OCI-LY7 (cell line): ENCODE measurements at regions not wholly inside any gene's neighbourhood (a gene's known extent, or its start where the extent isn't known, plus 50 kb on each side); places are given as distances from the start of the nearest gene placed in this dataset.

Experiments used
- BruUV-seq: library from RNA; stranded (reverse); fragments of 400-500 nt; replicated peaks from 2 replicates; lab custom pipeline; 2021; lab: Mats Ljungman, UMichigan
- CTCF ChIA-PET: fragments of 300-600 bp; sonication (Branson Sonifier 250); formaldehyde crosslinking; loops from one replicate; lab custom pipeline; 2022; ENCODE audit warnings: antibody characterized with exemption; ENCODE audit not compliant: unreplicated experiment; lab: Charles Lee
- POLR2A ChIA-PET: fragments of 300-600 bp; sonication (Branson Sonifier 250); formaldehyde crosslinking; loops from one replicate; lab custom pipeline; 2022; ENCODE audit warnings: antibody characterized with exemption; lab: Charles Lee
- DNase-seq: peaks from one replicate; pipeline ENCODE4 v3.0.0-alpha.2; 2015; ENCODE audit warnings: low spot score
- H2AFZ ChIP-seq: fragments of 200-600 bp; sonication (generic), shearing (Covaris generic); 2 replicates; pipeline ENCODE4 v1.6.1; 2014; ENCODE audit warnings: mild to moderate bottlenecking, antibody characterized with exemption, low read length, moderate library complexity
- H3K27ac ChIP-seq: fragments of 200-600 bp; sonication (generic); 2 replicates; pipeline ENCODE4 v1.5.1; 2014; ENCODE audit warnings: mixed run types, low read depth, mild to moderate bottlenecking, moderate library complexity, low read length, inconsistent platforms; ENCODE audit not compliant: poor library complexity, severe bottlenecking
- H3K36me3 ChIP-seq: fragments of 200-600 bp; sonication (generic); 2 replicates; pipeline ENCODE4 v1.6.1; 2014; ENCODE audit warnings: mild to moderate bottlenecking, antibody characterized with exemption, low read length, moderate library complexity, mixed read lengths; ENCODE audit not compliant: insufficient read depth
- H3K4me1 ChIP-seq: fragments of 200-600 bp; sonication (generic); 2 replicates; pipeline ENCODE4 v1.5.1; 2014; ENCODE audit warnings: mild to moderate bottlenecking, low read length; ENCODE audit not compliant: insufficient read depth, poor library complexity, severe bottlenecking
- H3K4me2 ChIP-seq: fragments of 200-600 bp; sonication (generic); 2 replicates; pipeline ENCODE4 v1.6.1; 2014; ENCODE audit warnings: mild to moderate bottlenecking, low read length
- H3K4me3 ChIP-seq: fragments of 200-600 bp; sonication (generic); 2 replicates; pipeline ENCODE4 v1.5.1; 2014; ENCODE audit warnings: mild to moderate bottlenecking, low read depth, low read length; ENCODE audit not compliant: poor library complexity, severe bottlenecking
- H3K79me2 ChIP-seq: fragments of 200-600 bp; sonication (generic); 2 replicates; pipeline ENCODE4 v1.6.1; 2016; ENCODE audit warnings: low read depth, mild to moderate bottlenecking, low read length, moderate library complexity, mixed read lengths; ENCODE audit not compliant: insufficient read depth
- H3K9me2 ChIP-seq: fragments of 200-600 bp; sonication (generic); 2 replicates; pipeline ENCODE4 v1.6.1; 2016; ENCODE audit warnings: mild to moderate bottlenecking, low read length, mixed read lengths; ENCODE audit not compliant: insufficient read depth
- H3K9me3 ChIP-seq: fragments of 200-600 bp; sonication (generic); 2 replicates; pipeline ENCODE4 v1.6.1; 2014; ENCODE audit warnings: mild to moderate bottlenecking, mixed run types, low read length, mixed read lengths
- H4K20me1 ChIP-seq: fragments of 200-600 bp; sonication (generic); 2 replicates; pipeline ENCODE4 v1.6.1; 2014; ENCODE audit warnings: mild to moderate bottlenecking, antibody characterized with exemption, low read length, moderate library complexity, mixed read lengths; ENCODE audit not compliant: insufficient read depth
- EZH2phosphoT487 ChIP-seq: fragments of 200-600 bp; sonication (generic); IDR thresholded peaks from 2 replicates; pipeline ENCODE4 v1.6.1; 2018; ENCODE audit warnings: low read depth, borderline replicate concordance, mild to moderate bottlenecking, mixed run types, antibody characterized with exemption, low read length, moderate library complexity, mixed read lengths
- intact Hi-C: fragments of 100-400 bp; cut with micrococcal nuclease; formaldehyde crosslinking; loops from one replicate; pipeline ENCODE4 v1.10.0; 2022; ENCODE audit not compliant: unreplicated experiment
- TF ChIP-seq, protein P1 (sequence below): fragments of 200-600 bp; sonication (generic); conservative IDR thresholded peaks from 2 replicates; pipeline ENCODE4 v1.5.1; 2014; ENCODE audit warnings: mild to moderate bottlenecking, antibody characterized with exemption, low read length, moderate library complexity, mixed read lengths

DNA sequence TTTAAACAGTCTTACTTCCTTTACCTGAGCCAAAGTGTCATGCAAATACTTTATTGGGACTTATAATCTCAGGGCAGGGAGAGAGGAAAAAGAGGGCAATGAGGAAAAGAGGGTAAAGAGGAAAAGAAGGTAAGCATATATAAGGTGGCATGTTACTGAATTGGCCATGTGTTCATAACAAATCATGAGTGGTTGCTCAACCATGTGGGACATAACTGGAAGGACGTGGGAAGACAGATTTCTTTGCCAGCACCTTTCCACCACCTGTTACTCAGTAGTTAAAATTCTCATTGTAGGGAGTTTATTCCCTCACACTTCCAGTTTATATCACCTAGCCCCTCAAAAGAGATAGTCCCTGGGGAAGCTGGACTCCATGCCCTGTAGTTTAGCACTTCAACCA, 54.7 kb upstream of the TPRG1 start:
- CTCF ChIA-PET, result no interaction called here
- Histone ChIP-seq H2AFZ (no peak overlapping the region), H3K79me2 (no peaks in the 10 kb centered on the region), H3K4me1 (no peaks in the 10 kb centered on the region), H3K9me2 (no peaks in the 10 kb centered on the region), H3K36me3 (no peaks in the 10 kb centered on the region), H3K9me3 (no peaks in the 10 kb centered on the region), H4K20me1 (no peaks in the 10 kb centered on the region), H3K4me2 (no peak overlapping the region), H3K4me3 (no peak overlapping the region), H3K27ac (no peak overlapping the region)
- intact Hi-C loops, result no loop called here
- no peak for TF ChIP-seq EZH2phosphoT487
- TF ChIP-seq, protein P1, sequence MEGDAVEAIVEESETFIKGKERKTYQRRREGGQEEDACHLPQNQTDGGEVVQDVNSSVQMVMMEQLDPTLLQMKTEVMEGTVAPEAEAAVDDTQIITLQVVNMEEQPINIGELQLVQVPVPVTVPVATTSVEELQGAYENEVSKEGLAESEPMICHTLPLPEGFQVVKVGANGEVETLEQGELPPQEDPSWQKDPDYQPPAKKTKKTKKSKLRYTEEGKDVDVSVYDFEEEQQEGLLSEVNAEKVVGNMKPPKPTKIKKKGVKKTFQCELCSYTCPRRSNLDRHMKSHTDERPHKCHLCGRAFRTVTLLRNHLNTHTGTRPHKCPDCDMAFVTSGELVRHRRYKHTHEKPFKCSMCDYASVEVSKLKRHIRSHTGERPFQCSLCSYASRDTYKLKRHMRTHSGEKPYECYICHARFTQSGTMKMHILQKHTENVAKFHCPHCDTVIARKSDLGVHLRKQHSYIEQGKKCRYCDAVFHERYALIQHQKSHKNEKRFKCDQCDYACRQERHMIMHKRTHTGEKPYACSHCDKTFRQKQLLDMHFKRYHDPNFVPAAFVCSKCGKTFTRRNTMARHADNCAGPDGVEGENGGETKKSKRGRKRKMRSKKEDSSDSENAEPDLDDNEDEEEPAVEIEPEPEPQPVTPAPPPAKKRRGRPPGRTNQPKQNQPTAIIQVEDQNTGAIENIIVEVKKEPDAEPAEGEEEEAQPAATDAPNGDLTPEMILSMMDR, result no peak
- POLR2A ChIA-PET, result no interaction called here
- BruUV-seq, result no TSS peak
- DNase-seq, result no peak

DNA sequence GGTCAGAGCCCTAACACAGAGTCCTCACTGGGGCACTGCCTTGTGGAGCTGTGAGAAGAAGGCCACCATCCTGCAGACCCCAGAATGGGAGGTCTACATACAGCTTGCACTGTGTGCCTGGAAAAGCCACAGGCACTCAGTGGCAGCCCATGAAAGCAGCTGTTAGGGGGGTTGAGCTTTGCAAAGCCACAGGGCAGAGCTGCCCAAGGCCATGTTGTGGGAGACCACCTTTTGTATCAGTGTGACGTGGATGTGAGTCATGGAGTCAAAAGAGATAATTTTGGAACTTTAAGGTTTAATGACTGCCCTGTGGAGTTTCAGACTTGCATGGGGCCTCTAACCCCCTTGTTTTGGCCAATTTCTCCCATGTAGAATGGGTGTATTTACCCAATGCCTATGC, 52.9 kb upstream of the TPRG1 start:
- BruUV-seq, result no TSS peak

DNA sequence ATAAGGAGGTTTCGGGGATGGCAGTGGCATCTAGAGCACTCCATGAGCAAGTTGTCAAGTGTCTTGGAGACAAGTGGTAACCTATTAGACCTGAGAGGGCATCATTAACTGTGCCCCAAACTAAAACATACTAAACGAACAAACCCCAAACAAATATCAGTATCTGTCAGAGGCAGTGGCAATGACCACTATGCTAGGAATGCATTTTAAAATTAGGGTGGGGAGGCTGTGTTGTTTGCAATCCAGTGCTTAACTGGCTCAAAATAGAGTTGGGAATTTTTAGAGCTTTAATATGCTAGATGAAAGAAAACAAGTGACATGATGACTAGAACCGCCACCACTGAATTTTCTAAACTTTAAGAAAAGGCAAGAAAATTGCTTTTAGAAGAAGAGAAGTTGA, 51.8 kb upstream of the TPRG1 start:
- BruUV-seq, result no TSS peak

More for the DNA sequence above, 52.9 kb upstream of the TPRG1 start:
- Histone ChIP-seq H2AFZ (no peak overlapping the region), H3K9me3 (no peaks in the 10 kb centered on the region), H3K36me3 (no peaks in the 10 kb centered on the region), H3K9me2 (no peaks in the 10 kb centered on the region), H3K79me2 (no peaks in the 10 kb centered on the region), H4K20me1 (no peaks in the 10 kb centered on the region), H3K27ac (no peak overlapping the region), H3K4me3 (no peak overlapping the region), H3K4me1 (no peaks in the 10 kb centered on the region), H3K4me2 (no peak overlapping the region)
- ChIA-PET POLR2A (no interaction called here), CTCF (no interaction called here)
- intact Hi-C loops, result no loop called here
- no peak for TF ChIP-seq EZH2phosphoT487
- TF ChIP-seq, protein P1, result no peak
- DNase-seq, result no peak

More for the DNA sequence above, 51.8 kb upstream of the TPRG1 start:
- Histone ChIP-seq H3K9me2 (no peaks in the 10 kb centered on the region), H3K4me1 (no peaks in the 10 kb centered on the region), H4K20me1 (no peaks in the 10 kb centered on the region), H3K4me3 (no peak overlapping the region), H3K27ac (no peak overlapping the region), H2AFZ (no peak overlapping the region), H3K4me2 (no peak overlapping the region), H3K36me3 (no peaks in the 10 kb centered on the region), H3K79me2 (no peaks in the 10 kb centered on the region), H3K9me3 (no peaks in the 10 kb centered on the region)
- ChIA-PET CTCF (no interaction called here), POLR2A (no interaction called here)
- TF ChIP-seq EZH2phosphoT487, result no peak
- TF ChIP-seq, protein P1, result no peak
- DNase-seq, result no peak
- intact Hi-C loops, result no loop called here
